GM03348 (cell line): ENCODE measurements at regions not wholly inside any gene's neighbourhood (a gene's known extent, or its start where the extent isn't known, plus 50 kb on each side); places are given as distances from the start of the nearest gene placed in this dataset.

Experiments
- DNase-seq: peaks from one replicate; pipeline ENCODE4 v3.0.0; 2012; ENCODE audit warnings: low spot score

DNA sequence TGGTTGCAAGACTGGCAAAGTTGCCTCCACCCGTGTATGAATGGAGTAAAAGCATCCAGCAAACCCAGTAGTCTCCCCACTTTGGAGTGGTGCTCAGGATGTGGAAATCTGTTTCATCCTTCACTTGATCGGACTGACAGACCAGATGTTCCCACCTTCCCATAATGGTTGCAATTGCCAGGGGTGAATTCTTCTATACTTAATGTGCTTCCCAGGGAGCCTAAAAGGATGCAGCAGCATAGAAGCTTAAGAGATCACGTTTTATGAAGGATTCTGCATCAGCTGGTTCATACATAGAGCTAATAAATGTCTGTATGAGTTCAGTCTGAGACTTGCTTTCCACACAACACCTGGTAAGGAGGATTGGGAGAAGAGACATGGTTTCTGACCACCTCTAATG lies 198.8 kb upstream of the S1PR3 start:
- no peak for DNase-seq

- DNase-seq = no peak
Measured at GRCh38 chr9:88794100-88794499, 197.2 kb upstream of the S1PR3 start.

GRCh38 chr9:88796947-88797346 lies 194.3 kb upstream of the S1PR3 start:
- DNase-seq = no peak

- no peak for DNase-seq
Measured at GRCh38 chr9:88798476-88798875, 192.8 kb upstream of the S1PR3 start.

DNA sequence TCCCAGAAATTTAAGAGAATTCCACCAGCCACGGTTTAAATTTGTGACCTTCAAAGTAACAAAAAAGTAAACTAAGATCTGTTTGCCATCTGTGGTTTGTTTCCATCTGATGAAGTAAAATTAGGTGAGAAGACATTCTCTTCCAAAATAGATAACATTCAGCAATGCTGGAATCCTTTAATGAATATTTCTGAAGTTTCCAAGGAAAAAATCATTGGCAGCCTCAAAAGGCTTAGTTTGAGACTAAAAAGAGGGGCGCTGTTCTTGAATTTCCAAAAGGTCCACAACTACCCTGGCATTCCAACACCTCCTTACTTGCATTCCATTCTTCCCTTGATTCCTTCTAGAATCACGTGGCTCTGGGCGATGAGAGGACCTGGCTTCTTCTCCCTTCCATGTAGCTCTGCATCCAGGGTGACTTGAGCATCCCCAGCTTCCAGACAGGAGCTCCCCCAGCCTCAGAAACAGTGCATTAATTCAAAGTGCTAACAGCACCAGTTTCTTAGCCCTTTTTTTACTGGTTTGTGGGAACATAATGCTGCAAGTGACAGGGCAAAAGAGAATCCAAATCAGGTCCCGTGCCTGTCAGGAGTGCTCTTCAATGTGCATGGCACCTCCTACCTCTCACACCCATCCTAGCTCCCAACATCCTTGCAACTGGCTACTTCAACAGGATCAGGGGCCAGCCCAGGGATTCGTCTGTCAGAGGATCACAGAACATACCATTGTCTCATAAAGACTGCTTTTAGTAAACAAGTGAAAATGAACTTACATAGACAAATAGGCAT lies 191.5 kb upstream of the S1PR3 start:
- DNase-seq = no peak

DNA sequence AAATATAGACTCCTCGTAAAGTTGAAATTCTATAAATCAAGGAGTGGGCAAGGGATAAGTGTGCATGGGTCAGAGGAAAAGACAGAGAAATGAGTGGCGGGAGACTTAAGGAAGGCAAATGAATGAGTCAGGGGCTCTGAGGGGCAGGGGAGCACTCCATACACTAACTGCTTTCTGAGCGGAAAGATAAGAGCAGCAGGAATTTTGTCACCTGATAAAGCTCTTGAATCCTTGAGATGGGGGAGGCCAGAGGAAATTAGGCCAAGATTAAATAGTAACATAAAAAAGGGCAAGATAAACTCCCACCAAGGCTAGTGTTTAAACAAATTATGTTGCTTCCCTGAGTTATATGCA lies 191.0 kb upstream of the S1PR3 start:
- DNase-seq = no peak

DNA sequence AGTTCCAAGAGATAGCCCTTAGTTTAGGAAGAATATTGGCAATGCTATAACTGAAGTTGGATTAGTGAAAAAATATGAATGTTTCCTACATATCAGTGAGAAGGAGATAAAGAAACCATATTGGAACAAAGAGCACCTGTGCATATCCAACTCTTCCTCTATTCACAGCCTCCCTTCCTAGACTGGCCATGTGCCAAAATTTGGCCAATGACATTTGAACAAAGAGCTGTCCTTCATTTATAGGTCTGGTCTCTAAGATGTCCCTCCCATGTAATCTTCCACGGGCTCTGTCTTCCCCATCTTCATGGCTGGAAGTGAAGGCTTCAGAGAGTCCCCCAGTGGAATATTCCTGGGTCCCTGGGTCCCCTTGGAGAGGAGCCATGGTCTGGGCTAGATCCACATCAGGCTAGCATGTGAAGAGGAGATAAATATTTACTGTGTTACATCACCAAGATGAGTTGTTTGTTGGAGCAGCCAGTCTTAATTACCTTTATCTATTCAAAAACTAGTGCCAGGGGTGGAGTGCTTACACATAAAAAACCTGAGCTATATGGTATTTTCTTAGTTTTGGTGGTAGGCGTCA lies 190.0 kb upstream of the S1PR3 start:
- DNase-seq = no peak

GRCh38 chr9:88802533-88802932 lies 188.7 kb upstream of the S1PR3 start:
- no peak for DNase-seq

GRCh38 chr9:88803546-88804253 lies 187.6 kb upstream of the S1PR3 start:
- no peak for DNase-seq

DNA sequence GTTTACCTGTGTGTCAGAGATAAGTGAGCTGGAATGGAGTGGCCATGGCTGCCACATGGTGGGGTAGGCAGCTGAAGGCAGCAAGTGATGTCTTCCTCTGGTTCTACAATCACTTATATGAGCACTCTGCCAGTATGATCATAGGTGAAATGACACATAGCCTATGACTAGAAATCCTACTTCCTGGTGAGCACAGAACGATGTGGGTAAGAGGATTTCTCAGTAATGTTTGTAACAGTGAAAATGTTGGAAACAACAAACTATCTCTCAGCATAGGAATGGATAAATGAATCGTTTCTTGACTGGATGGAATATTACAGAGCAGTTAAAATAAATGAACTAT lies 187.0 kb upstream of the S1PR3 start:
- no peak for DNase-seq

DNA sequence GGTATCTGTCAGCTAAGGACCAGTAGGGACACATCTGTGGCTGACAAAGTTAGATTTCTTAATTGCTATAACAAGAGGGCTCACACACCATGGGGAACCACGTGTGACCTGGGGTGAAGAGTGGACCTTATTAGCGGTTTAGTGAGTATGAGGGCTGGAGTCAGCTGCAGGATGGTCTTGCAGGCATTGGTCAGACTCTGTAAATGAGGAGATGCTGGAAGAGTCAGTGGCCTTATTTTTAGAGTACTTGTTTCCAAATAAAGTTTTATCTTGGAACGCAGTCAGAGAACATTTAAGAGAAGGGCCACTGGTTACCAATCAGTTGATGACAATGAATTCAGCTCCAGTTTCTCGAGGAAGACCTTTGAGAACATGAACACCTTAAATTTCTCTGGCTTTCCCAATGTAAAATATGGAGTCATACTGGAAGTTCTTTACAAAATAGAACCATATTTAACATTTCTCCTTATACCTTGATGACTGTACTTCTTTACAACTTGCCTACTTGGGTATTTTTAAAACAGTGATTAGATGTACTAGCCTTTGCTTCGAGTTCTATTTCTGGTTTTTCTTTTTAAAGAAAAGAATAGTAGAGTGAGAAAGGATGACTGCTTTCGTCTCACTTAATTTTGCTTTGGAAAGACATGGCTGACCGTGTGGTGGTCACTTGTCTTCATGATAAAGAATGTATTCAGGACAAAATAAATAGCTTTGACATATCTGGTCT lies 185.9 kb upstream of the S1PR3 start:
- DNase-seq = no peak

DNA sequence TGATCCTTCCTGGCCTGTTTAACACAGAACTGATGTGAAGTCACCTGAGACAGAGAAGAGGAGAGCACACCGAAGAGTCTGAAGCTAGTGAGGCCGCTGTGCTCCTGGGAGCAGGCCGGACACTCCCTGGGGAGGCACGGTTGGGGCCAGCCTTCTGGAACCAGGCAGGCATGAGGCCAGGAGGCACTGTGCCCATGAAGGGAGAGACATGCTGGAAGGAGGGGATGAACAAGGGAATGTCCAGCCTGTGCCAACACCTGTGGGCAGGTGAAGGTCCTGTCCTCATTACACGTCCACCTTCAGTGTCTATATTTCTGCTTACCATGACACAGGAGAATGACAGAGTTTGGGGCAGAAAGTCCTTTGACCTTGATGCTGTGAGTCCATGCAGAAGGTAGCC lies 183.8 kb upstream of the S1PR3 start:
- no peak for DNase-seq

GRCh38 chr9:88808019-88808656 lies 183.1 kb upstream of the S1PR3 start:
- DNase-seq = no peak

DNA sequence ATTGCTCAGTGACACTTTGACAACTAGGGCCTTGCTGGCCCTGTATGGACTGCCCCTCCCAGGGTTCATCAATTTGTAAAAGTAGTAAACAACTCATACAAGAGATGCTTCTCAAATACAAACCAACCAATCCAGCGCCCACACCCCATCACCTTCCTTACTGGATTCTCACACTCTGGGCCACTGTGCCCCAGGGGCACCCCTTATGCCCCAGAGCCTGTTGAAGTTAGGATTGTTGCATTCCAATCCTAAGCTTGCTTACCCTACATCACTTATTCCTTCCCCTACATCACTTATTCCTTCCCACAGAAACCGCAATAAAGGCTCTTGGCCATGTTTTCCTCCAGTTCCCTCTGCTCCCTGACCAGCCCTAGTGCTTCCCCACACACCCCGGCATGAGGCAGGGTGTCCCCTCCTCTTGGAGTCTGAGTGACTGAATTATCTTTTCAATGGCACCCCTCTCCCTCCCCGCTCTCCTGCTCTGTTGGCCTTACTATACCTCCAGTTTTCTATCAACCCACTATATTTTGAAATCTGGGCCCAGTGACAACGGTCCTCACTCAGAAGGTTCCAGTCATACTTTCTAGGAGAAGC lies 182.4 kb upstream of the S1PR3 start:
- DNase-seq = no peak

DNA sequence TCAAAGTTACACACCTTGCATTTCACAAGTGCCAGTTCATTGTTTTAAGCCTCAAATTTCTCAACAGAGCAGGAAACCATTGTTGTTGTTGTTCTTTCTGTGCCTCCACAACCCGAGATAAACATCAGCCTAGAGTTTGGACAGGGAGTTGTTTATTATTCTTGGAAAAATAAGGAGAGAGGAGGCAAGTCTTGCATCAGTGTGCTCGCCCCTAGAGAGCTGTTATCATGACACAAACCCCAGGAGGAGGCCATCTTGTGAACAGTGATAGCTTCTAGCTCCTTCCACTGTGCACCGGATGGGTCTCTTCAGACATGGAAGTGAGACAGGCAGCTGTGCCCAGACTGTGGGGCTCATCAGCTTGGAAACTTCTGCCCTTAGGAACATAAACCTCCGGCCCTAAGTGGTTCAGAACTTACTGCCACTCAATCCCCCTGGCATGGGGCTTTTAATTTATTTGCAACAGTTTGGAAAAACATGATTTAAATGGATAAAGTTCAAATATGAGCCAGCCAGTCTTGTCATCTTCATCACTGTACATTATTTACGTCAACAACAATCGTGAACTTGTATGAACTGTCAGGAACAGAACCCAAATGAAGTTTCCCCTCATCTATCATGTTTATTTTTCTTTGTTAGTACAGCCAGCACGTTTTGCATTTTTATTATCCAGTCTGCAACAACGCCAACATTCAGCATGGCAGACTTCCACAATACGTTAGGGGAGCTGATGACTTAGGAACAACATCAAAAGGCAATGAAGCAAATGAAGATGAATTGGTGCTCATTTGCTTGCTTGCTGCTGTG lies 181.7 kb upstream of the S1PR3 start:
- DNase-seq = no peak

DNA sequence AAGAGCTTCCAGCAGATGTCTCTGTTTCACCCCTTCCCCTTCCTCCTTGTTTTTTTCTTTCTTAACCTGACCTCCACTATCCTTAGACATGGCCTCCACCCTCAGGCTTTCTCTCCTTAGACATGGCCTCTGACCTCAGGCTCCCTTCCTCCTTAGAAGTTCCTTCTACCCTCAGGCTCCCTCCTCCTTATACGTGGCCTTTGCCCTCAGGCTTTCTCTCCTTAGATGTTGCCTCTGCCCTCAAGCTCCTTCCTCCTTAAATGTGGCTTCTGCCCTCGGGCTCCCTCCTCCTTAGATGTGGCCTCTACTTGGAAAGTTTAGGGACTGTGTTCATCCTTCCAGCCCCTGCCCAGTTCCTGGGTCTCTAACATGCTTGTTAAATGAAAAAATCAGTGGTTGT lies 180.4 kb upstream of the S1PR3 start:
- no peak for DNase-seq

GRCh38 chr9:88811511-88811910 lies 179.8 kb upstream of the S1PR3 start:
- DNase-seq = no peak

- DNase-seq = no peak
Measured at GRCh38 chr9:88812938-88813637, 178.2 kb upstream of the S1PR3 start.

DNA sequence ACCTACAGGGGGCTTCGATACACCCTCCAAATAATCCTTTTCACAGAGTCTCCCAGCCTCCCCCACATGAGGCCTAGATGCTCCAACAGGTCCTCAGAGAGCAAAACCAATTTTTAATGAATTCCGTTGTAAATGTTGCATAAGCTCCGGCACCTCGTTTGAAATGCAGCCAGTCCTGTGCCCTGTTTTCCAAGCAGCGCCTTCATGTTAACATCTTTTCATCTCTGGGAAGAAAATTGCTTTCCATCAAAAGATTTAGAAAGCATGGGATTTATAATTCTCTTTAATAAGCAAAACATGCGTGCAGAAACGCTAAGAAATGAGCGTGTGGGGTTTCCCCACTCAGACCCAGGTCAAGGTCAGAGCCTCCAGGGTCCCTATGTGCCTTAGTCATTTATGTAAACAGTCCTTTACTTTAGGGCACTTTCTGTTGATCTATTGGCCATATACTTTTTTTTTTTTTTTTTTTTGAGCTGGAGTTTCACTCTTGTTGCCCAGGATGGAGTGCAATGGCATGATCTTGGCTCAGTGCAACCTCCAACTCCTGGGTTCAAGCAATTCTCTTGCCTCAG lies 177.5 kb upstream of the S1PR3 start:
- no peak for DNase-seq

GRCh38 chr9:88814577-88814976 lies 176.7 kb upstream of the S1PR3 start:
- peak; percentile 87 for DNase-seq
